GM19351 (cell line): ENCODE measurements at regions not wholly inside any gene's neighbourhood (a gene's known extent, or its start where the extent isn't known, plus 50 kb on each side); places are given as distances from the start of the nearest gene placed in this dataset.
"Not testable (repeated sequence)": the region's sequence is repeated elsewhere in the genome, so short reads cannot be mapped to it uniquely, and the experiment has no call there.

ENCODE experiments used
- ATAC-seq: cut with Tn5 transposase; IDR thresholded peaks from one replicate; pipeline ENCODE4 v1.9.1; 2021; ENCODE audit warnings: mild to moderate bottlenecking, moderate library complexity; ENCODE audit not compliant: unreplicated experiment

DNA sequence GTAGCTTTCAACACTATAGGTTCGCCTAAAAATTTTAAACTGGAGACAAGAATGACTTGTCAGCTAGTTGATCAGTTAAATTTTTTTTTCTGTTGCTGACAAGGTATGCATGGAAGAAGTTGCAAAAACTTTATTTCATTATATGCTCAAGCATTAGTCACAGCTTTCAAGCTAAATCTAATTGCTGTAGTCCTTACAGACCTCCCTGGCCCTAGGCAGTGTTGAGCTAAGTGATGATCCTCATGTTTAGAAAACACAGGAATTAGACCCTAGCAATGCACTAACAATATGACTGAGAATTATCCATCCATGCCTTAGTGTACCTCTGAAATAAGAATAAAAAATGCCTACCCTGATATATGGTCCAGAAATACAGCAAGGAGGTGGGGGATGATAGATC, 253.4 kb downstream of the SP3 start:
- no peak for ATAC-seq

DNA sequence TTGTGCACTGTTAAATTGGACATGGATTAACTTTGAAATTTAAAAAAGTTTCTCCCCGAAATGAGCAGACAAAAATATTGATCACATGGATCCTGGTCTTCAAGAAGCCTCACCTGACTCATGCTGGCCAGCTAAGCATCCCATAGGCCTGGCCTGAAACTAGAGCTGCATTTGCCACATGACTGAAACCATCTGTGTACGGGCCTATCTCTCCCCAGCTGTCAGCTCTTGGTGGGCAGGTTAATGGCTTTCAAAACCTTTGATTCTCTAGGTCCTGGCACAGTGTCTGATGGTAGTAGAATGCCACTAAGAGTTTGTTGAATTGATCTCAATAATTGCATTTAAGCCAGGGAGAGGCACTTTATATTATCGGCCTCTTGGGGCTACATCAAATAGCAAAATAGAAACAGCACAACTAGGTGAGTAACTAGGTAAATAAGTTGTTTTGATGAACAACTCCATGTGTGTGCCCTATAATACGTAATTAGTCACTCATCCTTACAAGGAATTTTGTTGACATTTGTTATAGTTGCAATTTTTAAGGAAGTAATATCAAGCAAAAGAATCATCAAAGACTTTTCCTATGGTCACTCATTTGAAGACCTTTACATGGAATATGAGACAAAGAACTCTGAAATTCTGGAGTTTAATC, 251.1 kb downstream of the SP3 start:
- ATAC-seq: no peak

DNA sequence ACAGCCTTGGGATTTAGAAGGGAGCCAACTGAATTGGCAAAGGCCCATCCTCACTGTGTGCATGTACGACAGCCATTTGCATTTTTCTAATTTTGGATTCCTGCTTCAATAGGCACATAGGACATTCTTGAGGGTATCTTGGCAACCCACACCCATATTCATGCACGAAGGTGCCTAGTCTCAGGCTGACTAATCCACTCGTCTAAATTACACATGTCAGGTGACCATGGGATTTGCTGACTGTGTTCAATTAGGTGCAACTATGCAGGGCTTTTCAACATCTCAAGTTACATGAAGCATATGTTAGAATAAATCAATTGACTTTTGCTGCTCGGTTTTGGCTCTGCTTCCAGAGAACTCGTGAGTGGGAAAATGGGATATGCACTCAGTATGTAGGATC, 249.7 kb downstream of the SP3 start:
- ATAC-seq: no peak

DNA sequence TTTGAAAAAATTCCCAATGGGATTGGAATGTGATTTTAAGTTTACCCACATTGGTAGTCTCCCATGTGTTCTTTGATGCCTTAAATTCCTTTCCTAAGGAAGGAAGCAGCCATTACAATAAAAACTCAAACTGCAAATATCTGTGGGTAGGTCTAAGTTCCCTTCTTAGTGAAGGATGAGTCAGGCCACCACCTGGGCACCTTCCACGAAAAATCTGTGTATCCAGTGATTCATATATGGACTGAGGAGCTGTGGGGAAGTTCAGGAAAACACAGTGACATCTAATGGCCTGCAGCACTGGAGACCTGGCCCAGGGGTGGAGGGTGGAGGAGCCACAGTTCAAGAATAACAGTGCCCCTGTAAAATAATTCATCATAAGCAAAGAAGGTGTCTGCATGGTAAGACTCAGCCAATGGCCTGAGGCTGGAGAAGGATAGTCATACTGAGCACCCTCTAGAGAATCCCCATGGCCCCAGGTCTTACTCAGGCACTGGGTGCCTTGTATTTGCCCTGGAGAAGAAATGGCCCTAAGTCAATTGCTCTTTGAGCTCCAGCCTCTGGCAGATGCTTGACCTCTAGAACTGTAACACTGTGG, 248.6 kb downstream of the SP3 start:
- no peak for ATAC-seq

DNA sequence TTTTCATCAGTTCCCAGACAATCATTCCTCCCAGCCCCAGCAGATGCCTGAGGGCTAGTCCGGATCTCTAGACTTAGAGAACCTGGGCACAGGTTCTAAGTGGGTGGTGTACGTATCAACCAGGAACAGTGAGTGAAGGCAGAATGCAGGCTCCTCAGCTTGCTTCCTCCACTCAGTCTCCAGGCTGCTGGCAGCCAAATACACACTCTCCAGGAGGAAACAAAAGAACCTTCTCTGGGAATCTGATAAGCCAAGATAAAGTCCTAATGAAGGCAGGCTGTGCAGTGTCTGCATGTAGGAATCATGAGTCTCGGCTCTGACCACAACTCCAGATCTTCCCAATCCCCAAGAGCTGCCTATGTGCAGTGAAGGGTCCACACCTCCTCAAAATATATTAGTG, 245.7 kb downstream of the SP3 start:
- ATAC-seq: no peak

DNA sequence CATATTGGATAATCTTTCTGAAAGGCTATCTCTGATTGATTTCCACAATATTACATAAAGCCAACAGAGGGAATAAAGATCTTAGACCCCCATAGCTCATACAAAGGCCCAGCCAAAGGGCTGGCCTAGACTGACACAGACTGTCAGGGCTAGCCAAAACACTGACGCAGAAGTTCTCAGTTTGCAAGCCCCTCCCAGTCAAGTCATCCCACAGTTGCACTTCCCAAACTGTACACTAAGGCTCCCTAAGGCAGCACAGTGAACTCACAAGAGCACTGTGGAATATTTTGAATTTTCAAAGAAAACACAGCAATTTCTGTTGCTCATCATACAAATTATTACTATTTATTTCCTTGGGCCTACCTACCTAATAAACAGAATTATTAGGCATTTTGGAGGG, 244.9 kb downstream of the SP3 start:
- no peak for ATAC-seq

DNA sequence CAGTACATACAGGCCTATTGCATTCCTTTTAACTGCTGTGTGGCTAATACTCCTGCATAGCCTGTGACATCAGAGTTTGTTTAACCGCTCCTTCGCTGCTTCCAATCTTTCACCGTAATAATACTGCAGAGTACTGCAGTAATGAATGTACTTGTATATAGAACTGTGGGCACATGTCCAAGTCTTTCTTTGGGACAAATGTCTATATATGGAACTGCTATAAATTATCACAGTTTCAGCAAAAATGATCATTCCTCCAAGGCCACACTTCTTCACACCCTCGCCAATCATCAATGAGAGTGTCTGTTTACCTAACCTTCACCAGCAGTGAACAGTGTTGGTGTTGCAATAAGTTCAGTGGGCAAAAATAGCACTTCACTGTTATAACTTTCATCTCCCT, 230.4 kb downstream of the SP3 start:
- no peak for ATAC-seq

DNA sequence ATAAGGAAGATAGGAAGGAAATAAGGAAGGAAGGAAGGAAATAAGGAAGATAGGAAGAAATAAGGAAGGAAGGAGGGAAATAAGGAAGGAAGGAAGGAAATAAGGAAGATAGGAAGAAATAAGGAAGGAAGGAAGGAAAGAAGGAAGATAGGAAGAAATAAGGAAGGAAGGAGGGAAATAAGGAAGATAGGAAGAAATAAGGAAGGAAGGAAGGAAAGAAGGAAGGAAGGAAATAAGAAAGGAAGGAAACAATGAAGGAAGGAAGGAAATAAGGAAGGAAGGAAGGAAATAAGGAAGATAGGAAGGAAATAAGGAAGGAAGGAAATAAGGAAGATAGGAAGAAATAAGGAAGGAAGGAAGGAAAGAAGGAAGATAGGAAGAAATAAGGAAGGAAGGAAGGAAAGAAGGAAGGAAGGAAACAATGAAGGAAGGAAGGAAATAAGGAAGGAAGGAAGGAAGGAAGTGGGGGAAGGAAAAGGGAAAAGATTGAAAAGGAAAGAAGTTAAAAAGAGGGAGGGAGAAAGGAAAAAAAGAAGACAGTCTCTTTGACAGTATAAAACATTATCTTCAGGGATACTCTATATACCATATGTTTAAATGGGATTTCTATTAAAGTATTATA, 227.1 kb downstream of the SP3 start:
- ATAC-seq: not testable (repeated sequence)

DNA sequence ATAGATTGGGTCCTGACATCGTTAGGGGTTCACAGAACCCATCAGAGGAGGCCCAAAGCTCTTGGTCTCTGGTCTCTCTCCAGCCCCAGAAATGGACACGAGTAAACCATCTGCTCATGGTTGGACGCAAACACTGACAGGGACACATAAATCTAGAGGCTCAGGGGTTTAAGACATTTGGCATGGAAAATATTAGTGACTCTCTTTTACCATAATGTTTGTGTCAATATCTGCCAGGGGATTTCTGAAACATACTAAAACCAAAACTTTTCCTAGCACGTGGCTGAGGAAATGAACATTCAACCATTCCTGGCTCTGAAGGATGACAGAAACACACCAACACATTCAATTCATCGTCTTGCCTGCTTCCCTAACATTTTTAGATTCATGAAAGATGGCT, 226.2 kb downstream of the SP3 start:
- no peak for ATAC-seq

DNA sequence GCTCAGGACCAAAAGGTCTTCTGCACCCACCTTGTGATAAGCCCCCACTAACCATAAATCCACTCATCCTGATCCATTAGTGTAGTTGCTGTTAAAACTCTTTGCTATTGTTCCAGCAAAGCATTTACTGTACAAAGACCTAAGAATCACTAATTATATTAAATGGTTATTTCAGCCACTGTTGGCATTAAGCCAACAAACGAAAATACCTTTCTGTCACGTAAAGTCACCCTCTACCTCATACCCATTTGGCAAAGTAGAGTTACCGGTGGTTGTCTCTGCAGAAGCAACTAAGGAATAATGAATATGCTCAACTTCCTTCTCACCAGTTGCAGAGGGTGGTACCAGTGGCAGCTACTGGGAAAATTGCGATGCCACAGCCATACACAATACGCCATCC, 224.5 kb downstream of the SP3 start:
- no peak for ATAC-seq

DNA sequence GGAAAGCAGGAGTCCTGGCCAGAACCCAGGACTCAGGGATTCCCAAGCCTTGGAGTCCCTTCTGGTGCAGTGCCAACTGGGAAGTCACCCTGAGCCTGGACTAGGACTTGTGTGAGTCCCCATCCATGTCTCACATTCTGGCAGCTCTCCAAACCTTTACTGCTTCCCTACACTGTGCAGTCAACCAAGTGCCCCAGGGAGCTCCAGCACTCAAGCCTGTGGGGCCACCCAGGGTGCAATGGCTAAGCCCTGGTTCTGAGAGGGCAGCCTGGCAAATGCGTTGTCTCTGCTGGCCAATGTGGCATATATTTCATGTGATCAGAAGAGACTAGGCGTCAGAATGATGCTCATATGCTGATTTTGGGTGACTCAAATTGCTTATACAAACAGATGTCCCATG, 223.4 kb downstream of the SP3 start:
- ATAC-seq: no peak

DNA sequence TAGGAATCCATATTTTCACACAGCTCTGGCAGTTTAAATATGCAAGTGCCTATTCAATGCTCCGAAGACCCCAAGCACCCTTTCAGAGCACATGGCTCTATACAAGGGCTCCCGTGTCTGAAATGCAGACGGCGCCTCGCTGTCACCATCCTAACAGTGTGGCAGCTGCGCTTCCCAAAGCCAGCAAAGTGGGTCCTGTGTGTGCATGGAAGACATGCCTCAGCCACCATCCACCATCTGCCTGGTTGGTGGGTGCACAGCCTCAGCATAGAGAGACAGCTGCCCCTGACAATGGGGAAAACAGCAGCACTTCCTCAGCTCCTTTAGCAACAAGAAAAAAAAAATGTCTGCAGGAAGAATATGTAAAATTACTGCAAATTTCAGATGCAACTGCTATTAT, 218.1 kb downstream of the SP3 start:
- ATAC-seq: no peak

DNA sequence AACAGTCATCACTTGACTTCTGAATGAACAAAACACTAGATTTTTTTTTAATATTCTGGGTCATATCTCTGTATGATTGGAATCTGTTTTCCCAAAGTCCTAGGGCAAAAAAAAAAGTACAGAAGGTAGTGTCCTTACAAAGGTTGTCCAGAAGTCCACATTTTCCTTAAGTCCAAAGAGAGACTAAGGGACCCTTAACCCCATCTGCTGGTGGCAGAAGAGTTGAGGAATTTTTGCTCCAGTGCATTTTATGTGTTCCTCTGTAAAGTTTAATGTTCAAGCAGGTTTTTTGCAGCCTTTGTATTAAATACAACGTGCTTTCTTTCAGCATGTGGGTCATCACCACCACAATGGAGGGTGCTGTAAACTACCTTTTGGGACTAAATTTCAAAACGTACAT, 215.9 kb downstream of the SP3 start:
- ATAC-seq: no peak

DNA sequence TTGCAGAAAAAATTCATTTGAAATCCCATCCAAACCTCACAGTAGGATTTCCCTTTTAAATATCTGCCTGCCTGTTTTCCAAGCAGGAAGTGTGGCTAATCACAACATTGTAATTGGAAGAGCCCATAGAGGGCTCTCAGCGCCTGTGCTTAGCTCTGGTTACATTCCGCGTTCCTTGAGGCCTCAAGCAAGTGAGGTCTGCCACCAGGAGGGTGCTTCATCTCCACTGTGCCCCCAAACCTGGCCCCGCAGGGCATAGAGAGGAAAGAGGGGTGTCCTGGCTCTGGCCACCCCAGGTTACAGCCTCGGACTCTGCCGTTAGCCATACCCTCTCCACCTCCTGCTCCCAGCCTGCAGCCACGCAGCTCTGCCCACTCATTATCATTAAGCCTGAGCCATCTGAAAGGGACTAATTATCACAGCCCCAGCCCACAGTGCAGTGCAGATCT, 214.8 kb downstream of the SP3 start:
- no peak for ATAC-seq

DNA sequence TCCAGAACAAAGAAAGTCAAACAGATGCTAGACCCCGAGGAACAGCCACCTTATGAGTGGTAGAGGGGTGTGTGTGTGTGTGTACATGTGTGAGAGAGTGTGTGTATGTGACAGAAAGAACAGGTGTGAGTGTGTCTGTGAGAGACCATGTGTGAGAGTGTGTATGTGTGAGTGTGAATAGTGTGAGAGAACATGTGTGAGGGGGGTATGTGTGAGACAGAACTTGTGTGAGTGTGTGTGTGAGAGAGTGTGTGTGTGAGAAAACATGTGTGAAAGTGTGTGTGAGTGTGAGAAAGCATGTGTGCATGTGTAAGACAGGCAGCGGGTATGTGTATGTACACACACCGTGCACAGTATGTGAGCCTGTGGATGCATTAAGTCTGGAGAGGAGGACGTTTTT, 214.3 kb downstream of the SP3 start:
- ATAC-seq: no peak

DNA sequence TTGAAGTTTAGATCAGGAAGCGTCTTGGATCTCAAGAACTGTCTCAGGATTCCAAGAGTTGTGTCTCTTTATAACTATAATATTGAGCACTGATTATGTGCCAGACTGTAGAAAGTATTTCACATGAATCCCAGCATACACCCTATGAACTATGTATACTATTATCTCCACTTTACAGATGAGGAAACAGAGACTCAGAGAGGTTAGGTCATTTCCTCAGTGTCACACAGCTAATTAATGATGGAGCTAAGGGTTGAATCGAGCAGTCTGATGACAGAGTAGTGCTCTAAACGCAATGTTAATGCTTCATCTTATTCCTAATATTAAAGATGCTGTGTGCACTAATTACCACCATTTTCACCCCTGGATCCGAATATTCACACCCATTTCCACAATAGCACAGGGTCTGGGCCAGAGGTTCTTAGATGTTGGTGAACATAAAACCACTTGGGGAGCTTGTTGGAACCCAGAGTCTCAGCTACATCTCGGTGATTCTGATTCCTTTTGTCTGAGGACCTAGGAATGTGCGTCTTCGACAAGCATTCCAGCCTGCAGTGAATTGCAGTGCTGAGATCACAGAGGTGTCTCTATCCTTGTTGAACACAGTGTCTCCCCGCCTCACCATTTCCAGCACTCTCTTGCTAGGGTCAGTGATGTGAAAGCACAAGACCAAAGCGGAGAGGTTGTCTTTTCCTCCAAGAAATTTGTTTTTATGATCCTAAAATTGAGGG, 213.8 kb downstream of the SP3 start:
- no peak for ATAC-seq

DNA sequence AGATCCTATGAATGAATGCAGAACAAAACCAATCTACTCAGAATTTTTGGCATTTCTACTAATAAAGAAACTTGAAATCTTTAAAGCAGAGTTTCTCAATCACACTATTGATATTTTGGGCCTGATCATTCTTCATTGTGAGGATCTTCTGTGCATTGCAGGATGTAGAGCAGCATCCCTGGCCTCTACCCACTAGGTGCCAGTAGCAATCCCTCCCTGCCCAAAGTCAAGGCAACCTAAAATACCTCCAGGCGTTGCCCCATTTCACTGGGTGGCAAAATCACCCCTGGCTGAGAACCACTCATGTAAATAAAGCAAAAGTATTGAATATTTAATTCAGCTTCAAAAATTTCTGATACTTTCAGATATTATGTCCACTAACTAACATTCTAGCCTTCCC, 213.0 kb downstream of the SP3 start:
- no peak for ATAC-seq

DNA sequence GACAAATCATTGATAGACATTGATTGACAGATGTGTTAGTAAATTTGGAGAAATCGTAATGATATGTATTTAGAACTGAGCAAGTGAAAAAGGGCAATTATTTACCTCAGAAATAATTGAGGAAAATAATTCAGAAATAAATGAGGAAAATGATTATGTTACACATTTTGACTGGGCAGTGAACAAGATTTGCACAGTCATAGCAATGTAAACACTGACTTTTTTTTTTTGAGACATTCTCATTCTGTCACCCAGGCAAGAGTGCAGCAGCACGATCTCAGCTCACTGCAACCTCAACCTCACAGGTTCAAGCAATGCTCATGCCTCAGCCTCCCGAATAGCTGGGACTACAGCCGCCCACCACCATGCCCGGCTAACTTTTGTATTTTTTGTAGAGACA, 211.7 kb downstream of the SP3 start:
- ATAC-seq: no peak

DNA sequence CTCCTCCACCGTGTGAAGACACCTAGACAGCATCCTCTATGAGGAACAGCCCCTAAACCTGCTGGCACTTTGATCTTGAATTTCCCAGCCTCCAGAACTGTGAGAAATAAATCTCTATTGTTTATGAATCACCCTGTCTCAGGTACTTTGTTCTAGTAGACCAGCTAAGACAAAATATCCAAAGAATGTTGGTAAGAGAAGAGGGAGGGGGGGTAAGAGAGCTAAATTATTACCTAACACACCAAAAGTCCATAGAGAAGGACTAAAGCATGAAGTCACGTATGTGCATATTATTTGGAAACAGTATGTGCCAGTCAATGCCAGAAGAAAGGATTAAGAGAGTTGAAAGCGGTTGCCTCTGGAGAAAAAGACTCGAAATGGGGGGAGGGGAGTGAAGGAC, 211.0 kb downstream of the SP3 start:
- ATAC-seq: no peak

DNA sequence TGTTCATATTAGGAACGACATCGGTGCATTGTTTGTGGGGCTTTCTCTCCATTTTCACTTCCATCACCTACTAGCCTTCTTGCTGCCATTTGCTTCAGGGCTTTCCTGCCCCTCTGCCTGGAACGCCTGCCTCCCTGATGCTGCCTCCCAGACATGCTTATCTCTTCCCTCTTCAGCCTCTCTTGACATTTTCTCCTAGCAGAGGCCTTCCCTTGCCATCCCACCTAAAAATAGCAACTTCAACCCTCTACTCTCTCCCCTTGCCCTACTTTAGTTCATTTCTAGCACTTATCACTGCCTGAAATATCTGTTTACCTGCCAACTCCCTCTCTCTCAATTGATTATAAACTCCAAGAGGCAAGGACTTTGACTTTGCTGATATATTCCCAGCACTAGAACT, 210.3 kb downstream of the SP3 start:
- no peak for ATAC-seq

DNA sequence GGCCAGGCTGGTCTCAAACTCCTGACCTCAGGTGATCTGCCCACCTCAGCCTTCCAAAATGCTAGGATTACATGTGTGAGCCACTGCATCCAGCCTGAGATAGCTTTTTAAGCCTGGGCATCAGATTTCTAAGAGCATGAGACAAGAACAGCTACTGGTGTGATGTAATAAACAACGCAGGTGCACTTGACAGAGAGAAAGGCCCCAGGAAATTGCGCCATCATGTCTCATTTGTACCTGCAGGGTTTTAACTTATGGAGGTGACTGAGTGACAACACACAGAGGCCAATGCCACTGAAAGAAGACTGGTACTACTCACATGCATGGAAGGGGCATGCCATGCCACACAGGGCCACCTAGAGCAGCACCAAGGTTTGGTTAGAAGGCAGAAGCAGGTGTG, 209.4 kb downstream of the SP3 start:
- ATAC-seq: no peak

DNA sequence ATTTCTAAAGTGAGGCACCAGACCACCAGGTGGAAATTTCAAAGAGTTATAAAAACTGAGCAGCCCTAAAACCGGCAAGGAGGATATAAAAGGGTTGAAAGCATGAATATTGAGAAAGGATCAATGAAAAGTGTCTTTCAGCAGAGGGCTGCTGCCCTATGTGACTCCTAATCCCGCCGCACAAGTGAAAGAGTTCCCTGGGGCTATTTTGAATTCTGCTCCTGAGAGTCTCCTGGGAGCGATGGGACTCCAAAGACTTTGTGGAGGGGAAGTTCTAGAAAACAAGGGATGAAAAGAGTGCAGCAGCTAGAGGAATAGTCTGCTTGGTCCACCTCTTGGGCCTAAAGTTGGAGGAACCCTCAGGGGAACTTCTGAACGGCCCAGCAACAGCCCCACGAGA, 205.2 kb downstream of the SP3 start:
- no peak for ATAC-seq
